ENCODE measurements at regions not wholly inside any gene's neighbourhood (a gene's known extent, or its start where the extent isn't known, plus 50 kb on each side); places are given as distances from the start of the nearest gene placed in this dataset.

DNA sequence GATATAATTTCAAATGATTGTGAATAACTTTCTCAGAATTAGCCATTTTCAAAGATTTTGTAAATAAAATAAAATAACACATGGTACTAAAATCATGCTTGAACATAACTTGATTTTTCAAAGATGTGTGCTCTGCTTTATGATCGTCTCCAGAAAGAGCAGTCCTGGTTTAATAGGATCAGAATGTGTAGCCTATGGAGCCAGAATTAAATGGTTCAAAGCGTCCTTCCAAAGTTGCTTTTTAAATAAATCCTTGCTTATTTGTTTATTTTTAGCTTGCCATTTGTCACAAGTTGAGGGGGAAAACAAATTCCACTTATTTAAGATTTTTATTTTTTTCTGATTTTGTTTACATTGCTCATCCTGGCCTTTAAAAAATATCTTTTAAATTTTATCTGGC is 123.7 kb upstream of the SPRED1 start:
- TF ChIP-seq, protein P1, sequence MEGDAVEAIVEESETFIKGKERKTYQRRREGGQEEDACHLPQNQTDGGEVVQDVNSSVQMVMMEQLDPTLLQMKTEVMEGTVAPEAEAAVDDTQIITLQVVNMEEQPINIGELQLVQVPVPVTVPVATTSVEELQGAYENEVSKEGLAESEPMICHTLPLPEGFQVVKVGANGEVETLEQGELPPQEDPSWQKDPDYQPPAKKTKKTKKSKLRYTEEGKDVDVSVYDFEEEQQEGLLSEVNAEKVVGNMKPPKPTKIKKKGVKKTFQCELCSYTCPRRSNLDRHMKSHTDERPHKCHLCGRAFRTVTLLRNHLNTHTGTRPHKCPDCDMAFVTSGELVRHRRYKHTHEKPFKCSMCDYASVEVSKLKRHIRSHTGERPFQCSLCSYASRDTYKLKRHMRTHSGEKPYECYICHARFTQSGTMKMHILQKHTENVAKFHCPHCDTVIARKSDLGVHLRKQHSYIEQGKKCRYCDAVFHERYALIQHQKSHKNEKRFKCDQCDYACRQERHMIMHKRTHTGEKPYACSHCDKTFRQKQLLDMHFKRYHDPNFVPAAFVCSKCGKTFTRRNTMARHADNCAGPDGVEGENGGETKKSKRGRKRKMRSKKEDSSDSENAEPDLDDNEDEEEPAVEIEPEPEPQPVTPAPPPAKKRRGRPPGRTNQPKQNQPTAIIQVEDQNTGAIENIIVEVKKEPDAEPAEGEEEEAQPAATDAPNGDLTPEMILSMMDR (IDR thresholded peaks at IDR 0.05), result no peak
- no peak for TF ChIP-seq POLR2A (IDR thresholded peaks at IDR 0.05)
